GM12864 (cell line): ENCODE measurements at regions not wholly inside any gene's neighbourhood (a gene's known extent, or its start where the extent isn't known, plus 50 kb on each side); places are given as distances from the start of the nearest gene placed in this dataset.

Source experiments
- DNase-seq: peaks from one replicate; pipeline ENCODE4 v3.0.0-alpha.2; 2011; ENCODE audit warnings: low read depth
- H3K4me3 ChIP-seq: 2 replicates; pipeline ENCODE4 v1.5.1; 2011; ENCODE audit warnings: mild to moderate bottlenecking, low read depth, low read length, control low read depth
- CTCF ChIP-seq: IDR thresholded peaks from 2 replicates; pipeline ENCODE4 v1.5.1; 2011; ENCODE audit warnings: low read depth, mild to moderate bottlenecking, moderate library complexity, low read length, control low read depth, inconsistent platforms; ENCODE audit errors: missing control alignments

GRCh38 chr1:193542690-193543089 lies 356.3 kb upstream of the B3GALT2 start:
- DNase-seq, result no peak
- H3K4me3 ChIP-seq, result no peak overlapping the region
- TF ChIP-seq CTCF, result no peak

GRCh38 chr1:193540511-193540910 lies 354.1 kb upstream of the B3GALT2 start:
- no peak for TF ChIP-seq CTCF
- no peak overlapping the region for H3K4me3 ChIP-seq
- DNase-seq, result no peak

DNA sequence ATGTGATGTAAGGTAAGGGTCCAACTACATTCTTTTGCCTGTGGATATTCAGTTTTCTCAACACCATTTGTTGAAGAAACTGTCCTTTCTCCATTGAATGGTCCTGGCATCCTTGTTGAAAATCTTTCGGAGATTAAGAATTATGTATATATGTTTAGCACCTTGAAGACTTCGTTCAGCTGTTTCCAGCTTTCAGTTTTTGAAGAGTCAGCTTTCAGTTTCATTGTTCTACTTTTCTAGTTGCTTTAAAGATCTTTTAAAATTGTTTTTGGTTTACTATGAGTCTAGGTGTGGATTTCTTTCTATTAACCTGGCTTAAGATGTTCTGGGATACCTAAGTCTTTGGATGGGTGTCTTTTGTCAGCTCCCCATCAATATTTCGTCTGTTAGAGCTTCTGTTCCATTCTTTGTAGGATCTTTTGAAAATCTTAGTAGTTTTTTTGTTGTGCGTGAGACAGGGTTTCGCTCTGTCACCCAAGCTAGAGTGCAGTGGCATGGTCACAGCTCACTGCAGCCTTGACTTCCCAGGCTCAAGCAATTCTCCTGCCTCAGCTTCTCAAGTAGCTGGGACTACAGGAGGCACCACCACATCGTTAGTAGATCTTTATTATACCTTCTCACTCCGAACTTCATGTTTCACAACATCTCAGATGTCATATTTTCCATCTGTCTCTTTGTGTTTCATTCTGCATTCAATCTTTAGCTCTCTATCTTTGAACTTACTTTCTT lies 353.5 kb upstream of the B3GALT2 start:
- no peak for DNase-seq
- TF ChIP-seq CTCF, result no peak
- H3K4me3 ChIP-seq, result peak overlapping the region; percentile 15; the same call in 1 of the 2 replicates

DNA sequence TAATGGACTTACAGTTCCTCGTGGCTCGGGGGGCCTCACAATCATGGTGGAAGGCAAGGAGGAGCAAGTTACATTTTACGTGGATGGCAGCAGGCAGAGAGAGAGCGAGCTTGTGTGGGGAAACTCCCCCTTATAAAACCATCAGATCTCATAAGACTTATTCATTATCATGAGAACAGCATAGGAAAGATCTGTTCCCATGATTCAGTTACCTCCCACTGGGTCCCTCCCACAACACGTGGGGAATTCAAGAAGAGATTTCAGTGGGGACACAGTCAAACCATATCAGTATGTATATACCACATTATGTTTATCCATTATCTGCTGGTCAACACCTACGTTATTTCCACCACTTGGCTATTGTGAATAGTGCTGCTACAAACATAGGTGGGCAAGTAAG lies 352.3 kb upstream of the B3GALT2 start:
- TF ChIP-seq CTCF, result no peak
- H3K4me3 ChIP-seq, result no peak overlapping the region
- DNase-seq, result no peak

DNA sequence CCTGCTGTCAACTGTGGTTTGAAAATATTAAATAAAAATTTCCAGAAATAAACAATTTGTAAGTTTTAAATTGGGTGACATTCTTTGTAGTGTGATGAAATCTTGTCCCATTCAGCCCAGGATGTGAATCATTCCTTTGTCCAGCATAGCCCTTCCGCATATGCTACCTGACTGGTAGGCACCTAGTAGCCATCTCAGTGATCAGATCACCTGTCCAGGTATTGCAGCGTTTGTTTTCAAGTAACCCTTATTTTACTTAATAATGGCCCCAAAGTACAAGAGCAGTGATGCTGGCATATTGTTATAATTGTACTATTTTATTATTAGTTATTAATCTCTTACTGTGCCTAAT lies 351.6 kb upstream of the B3GALT2 start:
- TF ChIP-seq CTCF, result no peak
- no peak for DNase-seq

DNA sequence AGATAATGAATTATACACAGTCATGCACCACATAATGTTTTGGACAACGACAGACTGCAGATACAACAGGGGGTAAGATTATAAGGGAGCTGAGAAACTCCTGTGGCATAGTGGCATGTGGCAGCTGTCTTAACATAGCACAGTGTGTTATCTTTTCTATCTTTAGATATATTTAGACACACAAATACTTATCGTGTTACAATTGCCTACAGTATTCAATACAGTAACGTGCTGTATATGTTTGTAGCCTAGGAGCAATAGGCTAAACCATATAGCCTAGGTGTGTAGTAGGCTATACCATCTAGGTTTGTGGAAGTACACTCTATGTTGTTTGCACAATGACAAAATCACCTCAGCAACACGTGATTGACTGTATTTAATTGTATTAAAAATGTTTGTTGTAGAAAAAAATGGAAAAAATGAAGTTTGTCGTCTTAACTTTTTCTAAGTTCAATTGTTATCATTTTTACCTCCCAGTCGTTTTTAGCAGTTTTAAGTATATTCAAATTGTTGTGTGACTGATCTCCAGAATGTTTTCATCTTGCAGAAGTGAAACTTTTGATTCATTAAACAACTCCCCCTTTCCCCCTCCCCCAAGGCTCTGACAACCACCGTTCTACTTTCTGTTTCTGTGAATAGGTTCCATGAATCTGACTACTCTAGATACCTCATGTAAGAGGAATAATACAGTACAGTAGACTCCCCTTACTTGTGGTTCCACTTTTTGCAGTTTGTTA lies 351.0 kb upstream of the B3GALT2 start:
- H3K4me3 ChIP-seq, result no peak overlapping the region
- TF ChIP-seq CTCF, result no peak
- peak; percentile 82 for DNase-seq

More for the DNA sequence above, 351.6 kb upstream of the B3GALT2 start:
- H3K4me3 ChIP-seq, result no peak overlapping the region
